ENCODE measurements at regions not wholly inside any gene's neighbourhood (a gene's known extent, or its start where the extent isn't known, plus 50 kb on each side); places are given as distances from the start of the nearest gene placed in this dataset.
A peak's percentile ranks its signal among the peaks of the same experiment; 100 is the strongest.
"Not testable (repeated sequence)": the region's sequence is repeated elsewhere in the genome, so short reads cannot be mapped to it uniquely, and the experiment has no call there.

GRCh38 chr15:44817797-44818196, 81.5 kb downstream of the TRIM69 start:
- DNase-seq = not testable (repeated sequence)

- not testable (repeated sequence) for DNase-seq
These were observed 83.1 kb downstream of the TRIM69 start for GRCh38 chr15:44819331-44819987.

- not testable (repeated sequence) for DNase-seq
These were observed 84.2 kb downstream of the TRIM69 start for GRCh38 chr15:44820535-44820934.

GRCh38 chr15:44820967-44821366, 84.6 kb downstream of the TRIM69 start:
- not testable (repeated sequence) for DNase-seq

GRCh38 chr15:44824277-44825145, 88.2 kb downstream of the TRIM69 start:
- DNase-seq = not testable (repeated sequence)

- DNase-seq = not testable (repeated sequence)
These were observed 90.3 kb downstream of the TRIM69 start for GRCh38 chr15:44826583-44826982.

- not testable (repeated sequence) for DNase-seq
These were observed 92.0 kb downstream of the TRIM69 start for GRCh38 chr15:44828229-44828914.

GRCh38 chr15:44829150-44829549, 92.8 kb downstream of the TRIM69 start:
- DNase-seq = not testable (repeated sequence)

- DNase-seq = not testable (repeated sequence)
These were observed 94.5 kb downstream of the TRIM69 start for GRCh38 chr15:44830692-44831408.

GRCh38 chr15:44831409-44831741, 95.0 kb downstream of the TRIM69 start:
- not testable (repeated sequence) for DNase-seq

- DNase-seq = not testable (repeated sequence)
These were observed 95.8 kb downstream of the TRIM69 start for GRCh38 chr15:44832133-44832532.

- not testable (repeated sequence) for DNase-seq
These were observed 96.8 kb downstream of the TRIM69 start for GRCh38 chr15:44833081-44833480.

GRCh38 chr15:44833761-44834160, 97.4 kb downstream of the TRIM69 start:
- DNase-seq = not testable (repeated sequence)

- not testable (repeated sequence) for DNase-seq
These were observed 98.8 kb downstream of the TRIM69 start for GRCh38 chr15:44835082-44835481.

GRCh38 chr15:44836094-44836493, 99.8 kb downstream of the TRIM69 start:
- DNase-seq = no peak

- DNase-seq = not testable (repeated sequence)
These were observed 102.6 kb downstream of the TRIM69 start for GRCh38 chr15:44838929-44839328.

GRCh38 chr15:44841762-44842161, 105.4 kb downstream of the TRIM69 start:
- DNase-seq = not testable (repeated sequence)

GRCh38 chr15:44842883-44843282, 106.6 kb downstream of the TRIM69 start:
- DNase-seq = not testable (repeated sequence)

- DNase-seq = not testable (repeated sequence)
These were observed 108.6 kb downstream of the TRIM69 start for GRCh38 chr15:44844936-44845335.

GRCh38 chr15:44846156-44846555, 109.8 kb downstream of the TRIM69 start:
- not testable (repeated sequence) for DNase-seq

- not testable (repeated sequence) for DNase-seq
These were observed 108.9 kb upstream of the TERB2 start for GRCh38 chr15:44847555-44847954.

- DNase-seq = peak; percentile 15
These were observed 107.6 kb upstream of the TERB2 start for GRCh38 chr15:44848859-44849258.

Data from NCI-H345 (cell line).